Gastrocnemius medialis (tissue), 4 donors: ENCODE measurements at regions not wholly inside any gene's neighbourhood (a gene's known extent, or its start where the extent isn't known, plus 50 kb on each side); places are given as distances from the start of the nearest gene placed in this dataset.
"Not testable (repeated sequence)": the region's sequence is repeated elsewhere in the genome, so short reads cannot be mapped to it uniquely, and the experiment has no call there.

ENCODE experiments used
- ATAC-seq, 2 donors: fragments of 150-250 bp; one replicate each; pipeline ENCODE4 v1.9.1; 2016
- DNase-seq, 2 donors: peaks; one replicate each; pipeline ENCODE4 v3.0.0-alpha.2; 2019
- H3K27ac ChIP-seq, 4 donors: fragments of 200-600 bp; sonication (generic); 1 replicate in 1 of 4; 2 replicates in 3 of 4; pipeline ENCODE4 v1.5.1; 2016 to 2018; ENCODE audit warnings: mild to moderate bottlenecking in 2 of 4, moderate library complexity in 1 of 4
- H3K27me3 ChIP-seq, 3 donors: fragments of 200-600 bp; sonication (generic) in 2 of 3; 1 replicate in 1 of 3; 2 replicates in 2 of 3; pipeline versions ENCODE4 v1.5.1 to v1.6.0; 2016 to 2019; ENCODE audit warnings: mild to moderate bottlenecking in 1 of 3, moderate library complexity in 1 of 3
- H3K36me3 ChIP-seq, 2 donors: fragments of 200-600 bp; sonication (generic) in 1 of 2; one replicate each; pipeline ENCODE4 v1.5.1; 2017 to 2018
- H3K4me1 ChIP-seq, 2 donors: fragments of 200-600 bp; sonication (generic) in 1 of 2; one replicate each; pipeline ENCODE4 v1.5.1; 2016 to 2017; ENCODE audit warnings: mild to moderate bottlenecking in 2 of 2
- H3K4me3 ChIP-seq, 4 donors: fragments of 200-600 bp; sonication (generic) in 3 of 4; 1 replicate in 1 of 4; 2 replicates in 3 of 4; pipeline ENCODE4 v1.5.1; 2016 to 2019; ENCODE audit warnings: mild to moderate bottlenecking in 2 of 4
- H3K9me3 ChIP-seq, 3 donors: fragments of 200-600 bp; sonication (generic) in 2 of 3; 1 replicate in 1 of 3; 2 replicates in 2 of 3; pipeline ENCODE4 v1.5.1; 2016 to 2019
- POLR2A ChIP-seq, 2 donors: fragments of 450-650 bp; IDR thresholded peaks; one replicate each; pipeline ENCODE4 v1.6.1; 2017; ENCODE audit warnings: antibody characterized with exemption in 2 of 2, mild to moderate bottlenecking in 2 of 2, moderate library complexity in 2 of 2
- in situ Hi-C, 4 donors: fragments of 200-750 bp; cut with MboI; loops; one replicate each; pipeline versions ENCODE4 v1.15.0 to v1.8.0; 2017; ENCODE audit warnings: low sequenced_read_pairs in 4 of 4
- intact Hi-C: fragments of 100-400 bp; cut with DNase I; formaldehyde crosslinking; loops from one replicate; pipeline ENCODE4 v1.15.1; 2023; ENCODE audit warnings: low total_unique reads
- TF ChIP-seq, protein P1 (sequence below), 5 experiments: fragments of 450-650 bp in 3 of 5; fragments of 200-600 bp in 2 of 5; sonication (generic) in 2 of 5; IDR thresholded peaks in 4 of 5; conservative IDR thresholded peaks in 1 of 5; 1 replicate in 4 of 5; 2 replicates in 1 of 5; pipeline ENCODE4 v1.5.1; 2016 to 2019; ENCODE audit warnings: antibody characterized with exemption in 5 of 5, mild to moderate bottlenecking in 3 of 5, moderate library complexity in 3 of 5

DNA sequence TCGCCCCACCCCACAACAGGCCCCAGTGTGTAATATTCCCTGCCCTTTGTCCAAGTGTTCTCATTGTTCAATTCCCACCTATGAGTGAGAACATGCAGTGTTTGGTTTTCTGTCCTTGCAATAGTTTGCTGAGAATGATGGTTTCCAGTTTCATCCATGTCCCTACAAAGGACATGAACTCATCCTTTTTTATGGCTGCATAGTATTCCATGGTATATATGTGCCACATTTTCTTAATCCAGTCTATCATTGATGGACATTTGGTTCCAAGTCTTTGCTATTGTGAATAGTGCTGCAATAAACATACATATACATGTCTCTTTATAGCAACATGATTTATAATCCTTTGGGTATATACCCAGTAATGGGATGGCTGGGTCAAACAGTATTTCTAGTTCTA lies 132.7 kb downstream of the SNX10 start:
- in situ Hi-C loops, H3K4me1 ChIP-seq, H3K27me3 ChIP-seq, H3K9me3 ChIP-seq, DNase-seq, H3K36me3 ChIP-seq, H3K4me3 ChIP-seq, H3K27ac ChIP-seq, ATAC-seq, intact Hi-C loops: not testable (repeated sequence)

DNA sequence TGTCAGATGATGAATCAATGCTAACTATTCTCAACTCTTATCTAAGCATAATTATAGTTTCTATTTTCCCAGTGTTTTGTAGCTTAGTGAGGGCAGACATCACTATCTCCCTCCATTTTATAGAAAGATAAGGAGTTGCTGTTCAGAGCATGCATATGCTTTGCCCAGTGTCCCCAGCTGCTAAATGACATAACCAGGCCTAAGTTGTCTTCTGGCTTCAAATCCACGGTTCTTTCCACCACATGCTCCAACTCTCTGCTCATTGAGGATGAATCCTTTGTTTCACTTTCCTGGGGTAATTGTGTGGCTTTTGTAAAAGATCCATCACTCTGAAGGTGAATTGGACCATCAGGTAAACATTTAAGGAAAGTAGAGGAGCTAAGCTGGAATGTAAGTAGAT lies 134.0 kb downstream of the SNX10 start:
- ATAC-seq (no peak), DNase-seq (no peak)

DNA sequence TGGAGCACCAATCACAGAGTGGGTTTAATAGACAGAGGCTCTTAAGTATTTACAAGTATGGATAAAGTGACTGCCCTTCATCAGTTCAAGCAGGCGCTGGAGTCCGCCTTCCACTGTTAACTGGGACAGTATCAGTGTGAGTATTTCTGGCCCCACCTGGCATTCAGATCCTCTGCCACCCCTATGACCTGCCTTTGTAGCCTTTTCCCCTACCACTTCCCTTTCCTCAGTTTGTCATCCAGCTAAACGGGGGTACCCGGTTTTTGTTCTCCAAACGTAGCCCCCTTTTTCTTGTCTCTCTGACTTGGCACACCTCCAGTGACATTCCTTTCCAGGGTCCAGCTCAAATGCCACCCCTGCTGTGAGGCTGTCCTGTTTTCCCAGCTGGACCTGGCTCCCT lies 134.4 kb downstream of the SNX10 start:
- TF ChIP-seq POLR2A (IDR thresholded peaks at IDR 0.05), result no peak
- TF ChIP-seq, protein P1, sequence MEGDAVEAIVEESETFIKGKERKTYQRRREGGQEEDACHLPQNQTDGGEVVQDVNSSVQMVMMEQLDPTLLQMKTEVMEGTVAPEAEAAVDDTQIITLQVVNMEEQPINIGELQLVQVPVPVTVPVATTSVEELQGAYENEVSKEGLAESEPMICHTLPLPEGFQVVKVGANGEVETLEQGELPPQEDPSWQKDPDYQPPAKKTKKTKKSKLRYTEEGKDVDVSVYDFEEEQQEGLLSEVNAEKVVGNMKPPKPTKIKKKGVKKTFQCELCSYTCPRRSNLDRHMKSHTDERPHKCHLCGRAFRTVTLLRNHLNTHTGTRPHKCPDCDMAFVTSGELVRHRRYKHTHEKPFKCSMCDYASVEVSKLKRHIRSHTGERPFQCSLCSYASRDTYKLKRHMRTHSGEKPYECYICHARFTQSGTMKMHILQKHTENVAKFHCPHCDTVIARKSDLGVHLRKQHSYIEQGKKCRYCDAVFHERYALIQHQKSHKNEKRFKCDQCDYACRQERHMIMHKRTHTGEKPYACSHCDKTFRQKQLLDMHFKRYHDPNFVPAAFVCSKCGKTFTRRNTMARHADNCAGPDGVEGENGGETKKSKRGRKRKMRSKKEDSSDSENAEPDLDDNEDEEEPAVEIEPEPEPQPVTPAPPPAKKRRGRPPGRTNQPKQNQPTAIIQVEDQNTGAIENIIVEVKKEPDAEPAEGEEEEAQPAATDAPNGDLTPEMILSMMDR (IDR thresholded peaks at IDR 0.05 in 4 of 5, conservative IDR thresholded peaks at IDR 0.05 in 1 of 5), result no peak
- no peaks in the 10 kb centered on the region for H3K4me1 ChIP-seq
- ATAC-seq (no peak), DNase-seq (no peak)
- no peak overlapping the region for H3K4me3 ChIP-seq
- H3K27me3 ChIP-seq, result no peaks in the 10 kb centered on the region
- no peaks in the 10 kb centered on the region for H3K36me3 ChIP-seq
- in situ Hi-C loops, result no loop called here
- no peak overlapping the region for H3K27ac ChIP-seq
- intact Hi-C loops, result no loop called here
- no peaks in the 10 kb centered on the region for H3K9me3 ChIP-seq

More for the DNA sequence above, 134.0 kb downstream of the SNX10 start:
- in situ Hi-C loops (no loop called here), intact Hi-C loops (no loop called here)
- H3K36me3 ChIP-seq, result no peaks in the 10 kb centered on the region
- H3K4me1 ChIP-seq, result no peaks in the 10 kb centered on the region
- H3K9me3 ChIP-seq, result no peaks in the 10 kb centered on the region
- TF ChIP-seq POLR2A (IDR thresholded peaks at IDR 0.05), result no peak
- TF ChIP-seq, protein P1 (IDR thresholded peaks at IDR 0.05 in 4 of 5, conservative IDR thresholded peaks at IDR 0.05 in 1 of 5), result no peak
- no peak overlapping the region for H3K4me3 ChIP-seq
- H3K27me3 ChIP-seq, result no peaks in the 10 kb centered on the region
- no peak overlapping the region for H3K27ac ChIP-seq

DNA sequence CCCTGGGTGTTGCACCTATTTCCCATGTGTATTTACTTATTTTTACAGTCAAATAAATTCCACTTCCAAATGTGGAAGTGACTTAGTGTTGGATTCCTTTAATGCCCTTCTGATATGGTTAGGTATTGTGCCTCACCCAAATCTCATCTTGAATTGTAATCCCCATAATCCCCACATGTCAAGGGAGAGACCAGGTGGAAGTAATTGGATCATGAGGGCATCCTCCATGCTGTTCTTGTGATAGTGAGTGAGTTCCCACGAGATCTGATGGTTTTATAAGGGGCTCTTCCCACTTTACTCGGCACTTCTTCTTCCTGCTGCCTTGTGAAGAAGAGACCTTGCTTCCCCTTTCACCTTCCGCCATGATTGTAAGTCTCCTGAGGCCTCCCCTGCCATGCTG lies 136.9 kb downstream of the SNX10 start:
- intact Hi-C loops, result no loop called here
- no peak for ATAC-seq

DNA sequence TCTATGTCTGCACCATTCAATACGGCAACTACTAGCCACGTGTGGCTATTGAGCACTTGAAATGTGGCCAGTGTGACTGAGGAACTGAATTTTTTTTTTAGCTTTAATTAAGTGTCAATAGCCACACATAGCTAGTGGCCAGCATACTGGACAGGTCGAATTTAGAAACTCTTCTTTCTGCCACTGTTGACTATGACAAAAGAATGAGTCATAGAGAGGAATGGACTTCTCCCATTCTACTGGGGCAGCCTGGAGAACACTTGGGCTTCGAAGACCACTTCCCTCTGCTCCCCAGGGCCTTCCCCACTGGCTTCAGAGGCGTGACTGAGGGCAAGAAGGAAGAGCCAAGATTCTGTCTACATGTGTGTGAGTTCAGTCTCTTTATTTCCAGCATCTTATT lies 137.5 kb downstream of the SNX10 start:
- Histone ChIP-seq H3K36me3 (no peaks in the 10 kb centered on the region), H3K9me3 (no peaks in the 10 kb centered on the region), H3K27ac (no peak overlapping the region), H3K4me3 (no peak overlapping the region), H3K27me3 (no peaks in the 10 kb centered on the region), H3K4me1 (no peaks in the 10 kb centered on the region)
- in situ Hi-C loops, result no loop called here
- ATAC-seq (no peak), DNase-seq (no peak)
- TF ChIP-seq POLR2A (IDR thresholded peaks at IDR 0.05), result no peak
- TF ChIP-seq, protein P1 (IDR thresholded peaks at IDR 0.05 in 4 of 5, conservative IDR thresholded peaks at IDR 0.05 in 1 of 5), result no peak
- intact Hi-C loops, result no loop called here

More for the DNA sequence above, 136.9 kb downstream of the SNX10 start:
- H3K9me3 ChIP-seq, result no peaks in the 10 kb centered on the region
- H3K4me3 ChIP-seq, result no peak overlapping the region
- no peak overlapping the region for H3K27ac ChIP-seq
- no peak for TF ChIP-seq POLR2A (IDR thresholded peaks at IDR 0.05)
- TF ChIP-seq, protein P1 (IDR thresholded peaks at IDR 0.05 in 4 of 5, conservative IDR thresholded peaks at IDR 0.05 in 1 of 5), result no peak
- no peaks in the 10 kb centered on the region for H3K36me3 ChIP-seq
- no peak for DNase-seq
- no peaks in the 10 kb centered on the region for H3K27me3 ChIP-seq
- in situ Hi-C loops, result no loop called here
- no peaks in the 10 kb centered on the region for H3K4me1 ChIP-seq
